HL-60 (cell line): ENCODE measurements at regions not wholly inside any gene's neighbourhood (a gene's known extent, or its start where the extent isn't known, plus 50 kb on each side); places are given as distances from the start of the nearest gene placed in this dataset.

Source experiments
- DNase-seq, 2 experiments: peaks; one replicate each; pipeline ENCODE4 v3.0.0-alpha.2; 2010 to 2020; ENCODE audit warnings: low read depth in 1 of 2, low spot score in 1 of 2
- H3K27ac ChIP-seq: fragments of 250-450 bp; sonication (Bioruptor Pico); replicated peaks from 2 replicates; pipeline ENCODE4 v1.5.1; 2020; ENCODE audit warnings: mild to moderate bottlenecking, moderate library complexity
- H3K27me3 ChIP-seq: fragments of 250-450 bp; sonication (Bioruptor Pico); 2 replicates; pipeline ENCODE4 v1.5.1; 2021; ENCODE audit warnings: mild to moderate bottlenecking, moderate library complexity; ENCODE audit not compliant: insufficient read depth, poor library complexity, severe bottlenecking
- H3K4me3 ChIP-seq: replicated peaks from 2 replicates; pipeline ENCODE4 v1.5.1; 2011; ENCODE audit warnings: mild to moderate bottlenecking, control low read depth, low read length; ENCODE audit not compliant: insufficient read depth
- CTCF ChIP-seq: IDR thresholded peaks from one replicate; pipeline ENCODE4 v1.5.1; 2011; ENCODE audit warnings: low read length, control low read depth, inconsistent platforms; ENCODE audit not compliant: insufficient read depth
- GABPA ChIP-seq: IDR thresholded peaks from 2 replicates; pipeline ENCODE4 v1.6.1; 2012; ENCODE audit warnings: low read depth
- POLR2AphosphoS5 ChIP-seq: IDR thresholded peaks from 2 replicates; pipeline ENCODE4 v1.6.1; 2012; ENCODE audit warnings: low read depth
- REST ChIP-seq: IDR thresholded peaks from 2 replicates; pipeline ENCODE4 v1.6.1; 2012; ENCODE audit warnings: low read depth; ENCODE audit not compliant: insufficient replicate concordance
- SPI1 ChIP-seq: IDR thresholded peaks from 2 replicates; pipeline ENCODE4 v1.6.1; 2012; ENCODE audit warnings: low read depth, mild to moderate bottlenecking, borderline replicate concordance

- TF ChIP-seq SPI1 (no peak), CTCF (no peak), GABPA (no peak), POLR2AphosphoS5 (no peak), REST (no peak)
- no peak overlapping the region for H3K4me3 ChIP-seq
- H3K27me3 ChIP-seq: no peaks in the 10 kb centered on the region
- DNase-seq: no peak
- no peak overlapping the region for H3K27ac ChIP-seq
These were observed 671.5 kb upstream of the PCDH20 start for GRCh38 chr13:62087124-62087523.

- DNase-seq: no peak
- TF ChIP-seq SPI1: no peak
- no peak for TF ChIP-seq POLR2AphosphoS5
- TF ChIP-seq REST: no peak
- TF ChIP-seq GABPA: no peak
- no peak for TF ChIP-seq CTCF
- no peak overlapping the region for H3K4me3 ChIP-seq
- no peaks in the 10 kb centered on the region for H3K27me3 ChIP-seq
- H3K27ac ChIP-seq: no peak overlapping the region
These were observed 669.9 kb upstream of the PCDH20 start for GRCh38 chr13:62085337-62086229.

GRCh38 chr13:62084728-62085127 is 669.1 kb upstream of the PCDH20 start:
- Histone ChIP-seq H3K27ac (no peak overlapping the region), H3K27me3 (no peaks in the 10 kb centered on the region), H3K4me3 (no peak overlapping the region)
- no peak for TF ChIP-seq GABPA
- TF ChIP-seq SPI1: no peak
- no peak for TF ChIP-seq CTCF
- TF ChIP-seq REST: no peak
- no peak for TF ChIP-seq POLR2AphosphoS5
- no peak for DNase-seq
